Renal pelvis (tissue), 1 donor: ENCODE measurements at regions not wholly inside any gene's neighbourhood (a gene's known extent, or its start where the extent isn't known, plus 50 kb on each side); places are given as distances from the start of the nearest gene placed in this dataset.
"Not testable (repeated sequence)": the region's sequence is repeated elsewhere in the genome, so short reads cannot be mapped to it uniquely, and the experiment has no call there.

Source experiments
- DNase-seq: peaks from one replicate; pipeline ENCODE4 v3.0.0-alpha.2; 2013

GRCh38 chr3:102332934-102333333, 101.9 kb upstream of the ZPLD1 start:
- no peak for DNase-seq

- DNase-seq: no peak
These were observed 98.7 kb upstream of the ZPLD1 start for GRCh38 chr3:102336130-102336529.

GRCh38 chr3:102339671-102340070, 95.1 kb upstream of the ZPLD1 start:
- DNase-seq: no peak

- DNase-seq: no peak
These were observed 87.9 kb upstream of the ZPLD1 start for GRCh38 chr3:102346897-102347296.

GRCh38 chr3:102348904-102349303, 85.9 kb upstream of the ZPLD1 start:
- DNase-seq: no peak

- no peak for DNase-seq
These were observed 81.7 kb upstream of the ZPLD1 start for GRCh38 chr3:102353148-102353547.

- no peak for DNase-seq
These were observed 81.0 kb upstream of the ZPLD1 start for GRCh38 chr3:102353805-102354204.

GRCh38 chr3:102354818-102355515, 79.8 kb upstream of the ZPLD1 start:
- no peak for DNase-seq

- no peak for DNase-seq
These were observed 78.3 kb upstream of the ZPLD1 start for GRCh38 chr3:102356506-102356905.

- not testable (repeated sequence) for DNase-seq
These were observed 77.5 kb upstream of the ZPLD1 start for GRCh38 chr3:102357313-102357712.

- no peak for DNase-seq
These were observed 74.5 kb upstream of the ZPLD1 start for GRCh38 chr3:102360183-102360860.

- no peak for DNase-seq
These were observed 73.7 kb upstream of the ZPLD1 start for GRCh38 chr3:102361101-102361500.

- DNase-seq: not testable (repeated sequence)
These were observed 68.7 kb upstream of the ZPLD1 start for GRCh38 chr3:102366116-102366515.

GRCh38 chr3:102374863-102375634, 59.8 kb upstream of the ZPLD1 start:
- no peak for DNase-seq

GRCh38 chr3:102378216-102378615, 56.6 kb upstream of the ZPLD1 start:
- no peak for DNase-seq

GRCh38 chr3:102382201-102382600, 52.6 kb upstream of the ZPLD1 start:
- not testable (repeated sequence) for DNase-seq
